ENCODE measurements at regions not wholly inside any gene's neighbourhood (a gene's known extent, or its start where the extent isn't known, plus 50 kb on each side); places are given as distances from the start of the nearest gene placed in this dataset.

DNA sequence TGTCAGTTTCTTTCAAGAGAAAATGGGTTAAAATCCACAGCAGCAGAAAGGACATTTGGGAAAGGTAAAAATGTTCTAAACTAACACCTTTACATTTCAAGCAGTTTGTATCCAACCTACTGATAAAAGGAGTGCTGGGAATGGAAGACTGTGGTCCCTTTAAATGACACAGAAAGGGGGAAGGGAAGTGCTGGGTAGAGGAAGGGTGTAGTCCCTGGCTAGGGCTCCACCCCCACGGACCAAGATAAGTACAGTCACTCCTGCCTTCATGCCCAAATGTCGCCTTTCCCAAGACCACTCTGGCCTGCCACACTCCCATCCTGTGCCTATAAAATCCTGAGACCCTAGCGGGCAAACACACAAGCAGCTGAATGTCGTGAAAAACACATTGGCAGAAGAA, 350.9 kb upstream of the POU1F1 start:
- TF ChIP-seq, protein P1, sequence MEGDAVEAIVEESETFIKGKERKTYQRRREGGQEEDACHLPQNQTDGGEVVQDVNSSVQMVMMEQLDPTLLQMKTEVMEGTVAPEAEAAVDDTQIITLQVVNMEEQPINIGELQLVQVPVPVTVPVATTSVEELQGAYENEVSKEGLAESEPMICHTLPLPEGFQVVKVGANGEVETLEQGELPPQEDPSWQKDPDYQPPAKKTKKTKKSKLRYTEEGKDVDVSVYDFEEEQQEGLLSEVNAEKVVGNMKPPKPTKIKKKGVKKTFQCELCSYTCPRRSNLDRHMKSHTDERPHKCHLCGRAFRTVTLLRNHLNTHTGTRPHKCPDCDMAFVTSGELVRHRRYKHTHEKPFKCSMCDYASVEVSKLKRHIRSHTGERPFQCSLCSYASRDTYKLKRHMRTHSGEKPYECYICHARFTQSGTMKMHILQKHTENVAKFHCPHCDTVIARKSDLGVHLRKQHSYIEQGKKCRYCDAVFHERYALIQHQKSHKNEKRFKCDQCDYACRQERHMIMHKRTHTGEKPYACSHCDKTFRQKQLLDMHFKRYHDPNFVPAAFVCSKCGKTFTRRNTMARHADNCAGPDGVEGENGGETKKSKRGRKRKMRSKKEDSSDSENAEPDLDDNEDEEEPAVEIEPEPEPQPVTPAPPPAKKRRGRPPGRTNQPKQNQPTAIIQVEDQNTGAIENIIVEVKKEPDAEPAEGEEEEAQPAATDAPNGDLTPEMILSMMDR (IDR thresholded peaks at IDR 0.05 in 2 of 3, conservative IDR thresholded peaks at IDR 0.05 in 1 of 3; ENCODE audit: insufficient read depth in 2 of 3, low read depth in 1 of 3, low read length in 3 of 3), result no peak
- TF ChIP-seq CBFB (CRISPR knock-in tag; IDR thresholded peaks at IDR 0.05), result no peak
- no peak for TF ChIP-seq SMAD3 (CRISPR knock-in tag; conservative IDR thresholded peaks at IDR 0.05)
- TF ChIP-seq MTA3 (IDR thresholded peaks at IDR 0.05; ENCODE audit: borderline replicate concordance), result no peak
- TF ChIP-seq ARID1B (IDR thresholded peaks at IDR 0.05), result no peak
- no peak for TF ChIP-seq HNRNPL (IDR thresholded peaks at IDR 0.05; ENCODE audit: low read depth, low read length)
